A549 (cell line): ENCODE measurements at regions not wholly inside any gene's neighbourhood (a gene's known extent, or its start where the extent isn't known, plus 50 kb on each side); places are given as distances from the start of the nearest gene placed in this dataset.

Source experiments
- ATAC-seq, 2 experiments: fragments of 200-7000 bp in 1 of 2; fragments of >200 bp in 1 of 2; cut with Nextera tagmentation in 1 of 2; cut with Tn5 transposase in 1 of 2; 3 replicates each; pipeline versions ENCODE4 v1.8.0 to v1.9.1; 2018 to 2020; ENCODE audit warnings: mild to moderate bottlenecking in 1 of 2, moderate library complexity in 1 of 2
- CTCF ChIA-PET: fragments of 300-600 bp; sonication (Branson Sonifier 250); formaldehyde crosslinking; extraction: SDS; loops from one replicate; lab custom pipeline; 2021; ENCODE audit warnings: antibody characterized with exemption, inconsistent platforms; lab: Yijun Ruan, JAX
- POLR2A ChIA-PET: fragments of 350-600 bp; formaldehyde crosslinking; extraction: SDS; loops from one replicate; lab custom pipeline; 2021; ENCODE audit warnings: antibody characterized with exemption, inconsistent platforms; lab: Yijun Ruan, JAX
- DNase-seq, 2 experiments: peaks; one replicate each; pipeline versions ENCODE4 v3.0.0 to v3.0.0-alpha.2; 2011 to 2016; ENCODE audit warnings: low read depth in 1 of 2, low spot score in 1 of 2
- FAIRE-seq: peaks from 2 replicates; lab custom pipeline; 2011; peaks lifted over from hg19 to GRCh38; lab: Jason Lieb, UNC
- H3K27ac ChIP-seq, 2 experiments: fragments of >200 bp; sonication (Bioruptor Twin); formaldehyde crosslinking; 3 replicates each; pipeline ENCODE4 v1.5.1; 2016 to 2017
- H3K4me1 ChIP-seq: fragments of >200 bp; sonication (Bioruptor Twin); formaldehyde crosslinking; 3 replicates; pipeline ENCODE4 v1.6.1; 2016
- H3K4me2 ChIP-seq: fragments of >200 bp; sonication (Bioruptor Twin); formaldehyde crosslinking; 3 replicates; pipeline ENCODE4 v1.6.1; 2016
- H3K4me3 ChIP-seq: fragments of >200 bp; sonication (Bioruptor Twin); formaldehyde crosslinking; 3 replicates; pipeline ENCODE4 v1.5.1; 2016
- H3K9me3 ChIP-seq: fragments of >200 bp; sonication (Bioruptor Twin); formaldehyde crosslinking; 3 replicates; pipeline ENCODE4 v1.6.1; 2016
- BCL3 ChIP-seq: fragments of >200 bp; sonication (Bioruptor Twin); formaldehyde crosslinking; IDR thresholded peaks from 3 replicates; pipeline ENCODE4 v1.6.1; 2016
- BHLHE40 ChIP-seq: IDR thresholded peaks from 2 replicates; pipeline ENCODE4 v1.6.1; 2012; ENCODE audit warnings: low read depth, low read length, inconsistent platforms
- CBX2 ChIP-seq: fragments of 200-600 bp; sonication (generic); IDR thresholded peaks from 2 replicates; pipeline ENCODE4 v1.6.1; 2016; ENCODE audit warnings: low read depth, mild to moderate bottlenecking, borderline replicate concordance
- EHF ChIP-seq: fragments of 250-450 bp; sonication (Bioruptor Pico); IDR thresholded peaks from 2 replicates; pipeline ENCODE4 v1.5.0; 2020; ENCODE audit warnings: mild to moderate bottlenecking
- ESRRA ChIP-seq: fragments of 150-350 bp; IDR thresholded peaks from 2 replicates; pipeline ENCODE4 v1.6.1; 2014; ENCODE audit warnings: mild to moderate bottlenecking, low read length, borderline replicate concordance
- FOSL2 ChIP-seq, 2 experiments: fragments of 450-650 bp in 1 of 2; fragments of >200 bp in 1 of 2; sonication (Bioruptor Twin) in 1 of 2; formaldehyde crosslinking; IDR thresholded peaks; 2 replicates each; pipeline versions ENCODE4 v1.5.0 to v1.6.1; 2016 to 2020; ENCODE audit warnings: mild to moderate bottlenecking in 1 of 2, moderate library complexity in 1 of 2
- FOXS1 ChIP-seq: fragments of 250-450 bp; sonication (Bioruptor Pico); IDR thresholded peaks from 2 replicates; pipeline ENCODE4 v1.5.0; 2020; ENCODE audit warnings: mild to moderate bottlenecking, moderate library complexity
- HDAC2 ChIP-seq: fragments of 200-600 bp; sonication (generic); IDR thresholded peaks from 2 replicates; pipeline ENCODE4 v1.6.1; 2016
- HEYL ChIP-seq: fragments of 250-450 bp; sonication (Bioruptor Pico); IDR thresholded peaks from 2 replicates; pipeline ENCODE4 v1.8.0; 2021; ENCODE audit warnings: mild to moderate bottlenecking, moderate library complexity
- HMGXB4 ChIP-seq: fragments of 250-450 bp; sonication (Bioruptor Pico); IDR thresholded peaks from 2 replicates; pipeline ENCODE4 v1.5.0; 2021; ENCODE audit warnings: mild to moderate bottlenecking, moderate library complexity, borderline replicate concordance
- HOXA7 ChIP-seq: fragments of 250-450 bp; sonication (Bioruptor Pico); IDR thresholded peaks from 2 replicates; pipeline ENCODE4 v1.5.0; 2020; ENCODE audit warnings: mild to moderate bottlenecking, moderate library complexity
- HOXB13 ChIP-seq: fragments of 250-450 bp; sonication (Bioruptor Pico); IDR thresholded peaks from 2 replicates; pipeline ENCODE4 v1.5.0; 2020; ENCODE audit warnings: low read depth, mild to moderate bottlenecking, moderate library complexity
- JUN ChIP-seq, 2 experiments: fragments of >200 bp; sonication (Bioruptor Twin); formaldehyde crosslinking; IDR thresholded peaks; 2 replicates in 1 of 2; 3 replicates in 1 of 2; pipeline ENCODE4 v1.6.1; 2016 to 2017
- JUNB ChIP-seq: fragments of >200 bp; sonication (Bioruptor Twin); formaldehyde crosslinking; IDR thresholded peaks from 2 replicates; pipeline ENCODE4 v1.6.1; 2016
- MAFK ChIP-seq: fragments of 450-650 bp; IDR thresholded peaks from 2 replicates; pipeline ENCODE4 v1.6.1; 2014; ENCODE audit not compliant: partially characterized antibody
- NPAS2 ChIP-seq: fragments of 250-450 bp; sonication (Bioruptor Pico); IDR thresholded peaks from 2 replicates; pipeline ENCODE4 v1.8.0; 2022; ENCODE audit warnings: mild to moderate bottlenecking, moderate library complexity, borderline replicate concordance
- NR3C1 ChIP-seq: fragments of >200 bp; sonication (Bioruptor Twin); formaldehyde crosslinking; IDR thresholded peaks from 3 replicates; pipeline ENCODE4 v1.6.1; 2017
- PBX3 ChIP-seq: IDR thresholded peaks from 2 replicates; pipeline ENCODE4 v1.6.1; 2012
- RAD21 ChIP-seq, 2 experiments: fragments of >200 bp in 1 of 2; sonication (Bioruptor Twin) in 1 of 2; formaldehyde crosslinking in 1 of 2; IDR thresholded peaks in 1 of 2; conservative IDR thresholded peaks in 1 of 2; 2 replicates in 1 of 2; 3 replicates in 1 of 2; pipeline ENCODE4 v1.6.1; 2012 to 2018; ENCODE audit warnings: inconsistent platforms in 1 of 2
- RNF2 ChIP-seq: fragments of 200-600 bp; sonication (generic); IDR thresholded peaks from 2 replicates; pipeline ENCODE4 v1.6.1; 2016; ENCODE audit warnings: low read depth, mild to moderate bottlenecking, antibody characterized with exemption, moderate library complexity, borderline replicate concordance
- SMC3 ChIP-seq: fragments of >200 bp; sonication (Bioruptor Twin); formaldehyde crosslinking; IDR thresholded peaks from 3 replicates; pipeline ENCODE4 v1.6.1; 2018; ENCODE audit warnings: inconsistent platforms
- ZFP36 ChIP-seq: fragments of 450-650 bp; IDR thresholded peaks from 2 replicates; pipeline ENCODE4 v1.6.1; 2014; ENCODE audit warnings: borderline replicate concordance; ENCODE audit not compliant: partially characterized antibody
- ZSCAN20 ChIP-seq: fragments of 250-450 bp; sonication (Bioruptor Pico); IDR thresholded peaks from 2 replicates; pipeline ENCODE4 v1.8.0; 2022; ENCODE audit warnings: mild to moderate bottlenecking, moderate library complexity
- WGBS: methylation state at CpG from one replicate; pipeline ENCODE4 v1.1.6; 2017; ENCODE audit errors: missing lambda C conversion rate; 5-methylcytosine and 5-hydroxymethylcytosine counted together

- no peaks in the 10 kb centered on the region for H3K9me3 ChIP-seq
- DNase-seq (no peak), FAIRE-seq (no peak), ATAC-seq (no peak)
- no peaks in the 10 kb centered on the region for H3K4me1 ChIP-seq
- no peak overlapping the region for H3K27ac ChIP-seq
- CTCF ChIA-PET = no interaction called here
- WGBS = 16% methylated on average over 6 of the region's 6 CpGs
- no peak overlapping the region for H3K4me2 ChIP-seq
- POLR2A ChIA-PET = no interaction called here
- no peak for TF ChIP-seq ESRRA
- peak; percentile 24 for TF ChIP-seq MAFK
- H3K4me3 ChIP-seq = no peak overlapping the region
Measured at GRCh38 chr1:208565756-208566440, 321.7 kb upstream of the PLXNA2 start.

GRCh38 chr1:208569181-208569580, 325.0 kb upstream of the PLXNA2 start:
- no peak overlapping the region for H3K4me2 ChIP-seq
- no peak for TF ChIP-seq FOSL2 (IDR thresholded peaks at IDR 0.05)
- TF ChIP-seq FOSL2 (CRISPR knock-in tag; IDR thresholded peaks at IDR 0.05) = no peak
- no peak for TF ChIP-seq HDAC2
- TF ChIP-seq JUN (IDR thresholded peaks at IDR 0.05) = no peak
- no peak for TF ChIP-seq ZFP36
- TF ChIP-seq ZSCAN20 (CRISPR knock-in tag) = no peak
- no peak for TF ChIP-seq BHLHE40
- no peak overlapping the region for H3K4me3 ChIP-seq
- ChIA-PET CTCF (no interaction called here), POLR2A (no interaction called here)
- H3K27ac ChIP-seq = no peak overlapping the region
- 20% methylated on average over 1 of the region's 1 CpG for WGBS
- H3K4me1 ChIP-seq = no peaks in the 10 kb centered on the region
- no peak for ATAC-seq
- H3K9me3 ChIP-seq = no peaks in the 10 kb centered on the region
- no peak for DNase-seq
- no peak for FAIRE-seq

- no peak for TF ChIP-seq CBX2
- no peak for TF ChIP-seq NR3C1
- no peak for TF ChIP-seq HMGXB4 (CRISPR knock-in tag)
- TF ChIP-seq FOSL2 (IDR thresholded peaks at IDR 0.05) = no peak
- no peak for TF ChIP-seq FOSL2 (CRISPR knock-in tag; IDR thresholded peaks at IDR 0.05)
- TF ChIP-seq FOXS1 (CRISPR knock-in tag) = no peak
- no peak for TF ChIP-seq RNF2
- no peak for TF ChIP-seq HOXB13 (CRISPR knock-in tag)
- no peak for TF ChIP-seq JUNB
- no peak for TF ChIP-seq HEYL (CRISPR knock-in tag)
- no peak for TF ChIP-seq NPAS2 (CRISPR knock-in tag)
- TF ChIP-seq HOXA7 (CRISPR knock-in tag) = no peak
- no peak for TF ChIP-seq PBX3
- no peak for TF ChIP-seq SMC3
- no peak for TF ChIP-seq BCL3
- TF ChIP-seq EHF = no peak
- TF ChIP-seq RAD21 (conservative IDR thresholded peaks at IDR 0.05 in 1 of 2, IDR thresholded peaks at IDR 0.05 in 1 of 2) = no peak
- CTCF ChIA-PET = no interaction called here
- no peaks in the 10 kb centered on the region for H3K9me3 ChIP-seq
- FAIRE-seq (no peak), ATAC-seq (no peak), DNase-seq (no peak)
- POLR2A ChIA-PET = no interaction called here
- H3K4me1 ChIP-seq = no peaks in the 10 kb centered on the region
- no peak overlapping the region for H3K27ac ChIP-seq
- WGBS = 25% methylated on average over 5 of the region's 5 CpGs
- no peak overlapping the region for H3K4me3 ChIP-seq
- no peak overlapping the region for H3K4me2 ChIP-seq
Measured at GRCh38 chr1:208570362-208570761, 326.2 kb upstream of the PLXNA2 start.
